ENCODE measurements at regions not wholly inside any gene's neighbourhood (a gene's known extent, or its start where the extent isn't known, plus 50 kb on each side); places are given as distances from the start of the nearest gene placed in this dataset.

DNA sequence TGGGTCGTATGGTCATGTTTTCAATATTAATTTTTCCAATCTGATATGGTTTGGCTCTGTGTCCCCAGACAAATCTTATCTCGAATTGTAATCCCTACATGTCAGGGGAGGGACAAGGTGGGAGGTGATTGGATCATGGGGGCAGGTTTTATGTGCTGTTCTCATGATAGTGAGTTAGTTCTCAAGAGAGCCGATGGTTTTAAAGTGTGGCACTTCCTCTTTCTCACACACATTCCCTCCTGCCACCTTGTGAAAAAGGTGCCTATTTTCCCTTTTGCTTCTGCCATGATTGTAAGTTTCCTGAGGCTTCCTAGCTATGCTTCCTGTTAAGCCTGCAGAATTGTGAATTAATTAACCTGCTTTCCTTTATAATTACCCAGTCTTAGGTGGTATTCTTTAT, 309.1 kb upstream of the GRIN3A start:
- TF ChIP-seq, protein P1, sequence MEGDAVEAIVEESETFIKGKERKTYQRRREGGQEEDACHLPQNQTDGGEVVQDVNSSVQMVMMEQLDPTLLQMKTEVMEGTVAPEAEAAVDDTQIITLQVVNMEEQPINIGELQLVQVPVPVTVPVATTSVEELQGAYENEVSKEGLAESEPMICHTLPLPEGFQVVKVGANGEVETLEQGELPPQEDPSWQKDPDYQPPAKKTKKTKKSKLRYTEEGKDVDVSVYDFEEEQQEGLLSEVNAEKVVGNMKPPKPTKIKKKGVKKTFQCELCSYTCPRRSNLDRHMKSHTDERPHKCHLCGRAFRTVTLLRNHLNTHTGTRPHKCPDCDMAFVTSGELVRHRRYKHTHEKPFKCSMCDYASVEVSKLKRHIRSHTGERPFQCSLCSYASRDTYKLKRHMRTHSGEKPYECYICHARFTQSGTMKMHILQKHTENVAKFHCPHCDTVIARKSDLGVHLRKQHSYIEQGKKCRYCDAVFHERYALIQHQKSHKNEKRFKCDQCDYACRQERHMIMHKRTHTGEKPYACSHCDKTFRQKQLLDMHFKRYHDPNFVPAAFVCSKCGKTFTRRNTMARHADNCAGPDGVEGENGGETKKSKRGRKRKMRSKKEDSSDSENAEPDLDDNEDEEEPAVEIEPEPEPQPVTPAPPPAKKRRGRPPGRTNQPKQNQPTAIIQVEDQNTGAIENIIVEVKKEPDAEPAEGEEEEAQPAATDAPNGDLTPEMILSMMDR (conservative IDR thresholded peaks at IDR 0.05; ENCODE audit: low read length): no peak
- no peak for TF ChIP-seq EZH2phosphoT487 (IDR thresholded peaks at IDR 0.05; ENCODE audit: borderline replicate concordance)
